Hepatocyte (in vitro differentiated cells): ENCODE measurements at regions not wholly inside any gene's neighbourhood (a gene's known extent, or its start where the extent isn't known, plus 50 kb on each side); places are given as distances from the start of the nearest gene placed in this dataset.

ENCODE experiments used
- CTCF ChIP-seq: fragments of 200-600 bp; sonication (generic); IDR thresholded peaks from 2 replicates; pipeline ENCODE4 v1.5.1; 2016; ENCODE audit warnings: antibody characterized with exemption, mild to moderate bottlenecking; ENCODE audit not compliant: poor library complexity
- EZH2 ChIP-seq: fragments of 200-600 bp; sonication (generic); IDR thresholded peaks from 2 replicates; pipeline ENCODE4 v1.6.1; 2016; ENCODE audit warnings: antibody characterized with exemption, mild to moderate bottlenecking, borderline replicate concordance

GRCh38 chr11:115996808-115997188 is 492.6 kb upstream of the CADM1 start:
- TF ChIP-seq EZH2 (no peak), CTCF (no peak)
